ENCODE measurements at regions not wholly inside any gene's neighbourhood (a gene's known extent, or its start where the extent isn't known, plus 50 kb on each side); places are given as distances from the start of the nearest gene placed in this dataset.

DNA sequence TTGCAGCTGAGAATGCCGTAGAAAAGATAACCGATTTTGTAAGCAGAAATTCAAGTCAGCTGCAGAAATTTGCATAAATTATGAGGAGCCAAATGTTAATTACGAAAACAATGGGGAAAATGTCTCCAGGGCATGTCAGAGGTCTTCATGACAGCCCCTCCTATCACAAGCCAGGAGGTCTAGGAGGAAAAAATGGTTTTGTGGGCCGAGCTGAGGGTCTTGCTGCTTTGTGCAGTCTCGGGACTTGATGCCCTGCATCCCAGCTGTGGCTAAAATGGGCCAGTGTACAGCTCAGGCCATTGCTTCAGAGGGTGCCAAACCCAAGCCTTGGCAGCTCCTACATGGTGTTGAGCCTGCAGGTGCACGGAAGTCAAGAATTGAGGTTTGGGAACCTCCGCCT is 131.2 kb upstream of the PDE3A start:
- TF ChIP-seq, protein P1, sequence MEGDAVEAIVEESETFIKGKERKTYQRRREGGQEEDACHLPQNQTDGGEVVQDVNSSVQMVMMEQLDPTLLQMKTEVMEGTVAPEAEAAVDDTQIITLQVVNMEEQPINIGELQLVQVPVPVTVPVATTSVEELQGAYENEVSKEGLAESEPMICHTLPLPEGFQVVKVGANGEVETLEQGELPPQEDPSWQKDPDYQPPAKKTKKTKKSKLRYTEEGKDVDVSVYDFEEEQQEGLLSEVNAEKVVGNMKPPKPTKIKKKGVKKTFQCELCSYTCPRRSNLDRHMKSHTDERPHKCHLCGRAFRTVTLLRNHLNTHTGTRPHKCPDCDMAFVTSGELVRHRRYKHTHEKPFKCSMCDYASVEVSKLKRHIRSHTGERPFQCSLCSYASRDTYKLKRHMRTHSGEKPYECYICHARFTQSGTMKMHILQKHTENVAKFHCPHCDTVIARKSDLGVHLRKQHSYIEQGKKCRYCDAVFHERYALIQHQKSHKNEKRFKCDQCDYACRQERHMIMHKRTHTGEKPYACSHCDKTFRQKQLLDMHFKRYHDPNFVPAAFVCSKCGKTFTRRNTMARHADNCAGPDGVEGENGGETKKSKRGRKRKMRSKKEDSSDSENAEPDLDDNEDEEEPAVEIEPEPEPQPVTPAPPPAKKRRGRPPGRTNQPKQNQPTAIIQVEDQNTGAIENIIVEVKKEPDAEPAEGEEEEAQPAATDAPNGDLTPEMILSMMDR (IDR thresholded peaks at IDR 0.05): no peak
- no peak overlapping the region for H2AFZ ChIP-seq
- H3K36me3 ChIP-seq (ENCODE audit: control insufficient read depth, insufficient read depth, low read length): no peaks in the 10 kb centered on the region
- no peaks in the 10 kb centered on the region for H3K27me3 ChIP-seq (ENCODE audit: control insufficient read depth, insufficient read depth, low read length)
- no peaks in the 10 kb centered on the region for H3K4me1 ChIP-seq
- no peak overlapping the region for H3K9ac ChIP-seq
- H3K79me2 ChIP-seq: no peaks in the 10 kb centered on the region
- no peaks in the 10 kb centered on the region for H3K9me3 ChIP-seq (ENCODE audit: control insufficient read depth, low read length)
- no peak overlapping the region for H3K27ac ChIP-seq
- H3K4me2 ChIP-seq (ENCODE audit: low read length): no peak overlapping the region
- H3K4me3 ChIP-seq (ENCODE audit: low read depth, low read length): no peak overlapping the region

DNA sequence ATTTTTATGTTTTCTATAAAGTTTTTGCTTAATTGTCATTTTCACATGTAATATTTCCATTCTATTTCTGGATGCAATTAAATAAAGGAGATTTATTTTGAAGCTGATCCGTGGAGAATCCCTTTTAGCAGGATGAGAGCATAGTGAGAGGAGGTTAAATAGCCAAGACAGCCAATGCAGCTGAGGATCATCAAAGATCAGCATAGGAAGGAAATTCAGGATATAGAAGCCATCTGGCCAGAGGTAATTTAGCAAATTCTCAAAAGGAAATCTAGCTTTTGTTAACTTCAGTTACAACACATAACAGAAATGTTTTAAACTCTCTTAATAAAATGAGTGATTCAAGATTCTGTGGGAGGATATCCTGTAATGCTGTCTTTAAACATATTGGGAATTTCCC is 122.8 kb upstream of the PDE3A start:
- Histone ChIP-seq H3K4me2 (ENCODE audit: low read length) (no peak overlapping the region), H3K4me1 (no peaks in the 10 kb centered on the region), H3K9ac (no peak overlapping the region), H2AFZ (no peak overlapping the region), H3K4me3 (ENCODE audit: low read depth, low read length) (no peak overlapping the region), H3K9me3 (ENCODE audit: control insufficient read depth, low read length) (no peaks in the 10 kb centered on the region), H3K79me2 (no peaks in the 10 kb centered on the region), H3K27ac (no peak overlapping the region), H3K36me3 (ENCODE audit: control insufficient read depth, insufficient read depth, low read length) (no peaks in the 10 kb centered on the region), H3K27me3 (ENCODE audit: control insufficient read depth, insufficient read depth, low read length) (no peaks in the 10 kb centered on the region)
- TF ChIP-seq, protein P1 (IDR thresholded peaks at IDR 0.05): no peak

DNA sequence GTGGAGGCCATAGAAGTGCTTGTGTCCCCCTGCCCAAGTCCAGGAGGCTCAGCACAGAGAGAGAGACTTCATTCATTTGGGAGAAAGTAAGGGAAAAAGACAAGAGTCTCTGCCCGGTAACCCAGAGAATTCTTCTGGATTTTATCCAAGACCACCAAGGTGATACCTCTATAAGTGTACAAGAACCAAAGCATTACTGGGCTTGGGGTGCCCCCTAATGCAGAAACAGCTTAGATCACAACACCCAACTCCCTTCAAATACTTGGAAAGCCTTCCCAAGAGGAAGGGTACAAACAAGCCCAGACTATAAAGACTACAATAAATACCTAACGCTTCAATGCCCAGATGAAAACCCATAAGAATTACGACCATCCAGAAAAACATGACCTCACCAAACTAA is 119.7 kb upstream of the PDE3A start:
- H2AFZ ChIP-seq: no peak overlapping the region
- no peak overlapping the region for H3K27ac ChIP-seq
- H3K27me3 ChIP-seq (ENCODE audit: control insufficient read depth, insufficient read depth, low read length): no peaks in the 10 kb centered on the region
- H3K4me3 ChIP-seq (ENCODE audit: low read depth, low read length): no peak overlapping the region
- H3K79me2 ChIP-seq: no peaks in the 10 kb centered on the region
- no peaks in the 10 kb centered on the region for H3K36me3 ChIP-seq (ENCODE audit: control insufficient read depth, insufficient read depth, low read length)
- no peak overlapping the region for H3K4me2 ChIP-seq (ENCODE audit: low read length)
- no peaks in the 10 kb centered on the region for H3K9me3 ChIP-seq (ENCODE audit: control insufficient read depth, low read length)
- TF ChIP-seq, protein P1 (IDR thresholded peaks at IDR 0.05): no peak
- no peaks in the 10 kb centered on the region for H3K4me1 ChIP-seq
- no peak overlapping the region for H3K9ac ChIP-seq

DNA sequence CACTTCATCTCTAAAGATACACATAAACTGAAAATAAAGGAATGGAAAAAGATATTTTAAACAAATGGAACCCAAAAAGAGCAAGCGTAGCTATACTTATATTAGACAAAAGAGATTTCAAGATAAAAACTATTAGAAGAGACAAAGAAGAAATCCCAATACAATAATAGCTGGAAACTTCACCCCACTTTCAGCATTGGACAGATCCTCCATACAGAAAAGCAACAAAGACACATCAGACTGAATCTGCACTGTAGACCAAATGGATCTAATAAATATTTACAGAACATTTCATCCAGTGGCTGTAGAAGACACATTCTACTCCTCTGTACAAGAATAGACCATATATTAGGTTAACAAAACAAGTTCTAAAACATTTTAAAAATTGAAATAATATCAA is 117.6 kb upstream of the PDE3A start:
- Histone ChIP-seq H2AFZ (no peak overlapping the region), H3K9ac (no peak overlapping the region), H3K4me2 (ENCODE audit: low read length) (no peak overlapping the region), H3K79me2 (no peaks in the 10 kb centered on the region), H3K9me3 (ENCODE audit: control insufficient read depth, low read length) (no peaks in the 10 kb centered on the region), H3K36me3 (ENCODE audit: control insufficient read depth, insufficient read depth, low read length) (no peaks in the 10 kb centered on the region), H3K4me3 (ENCODE audit: low read depth, low read length) (no peak overlapping the region), H3K27me3 (ENCODE audit: control insufficient read depth, insufficient read depth, low read length) (no peaks in the 10 kb centered on the region), H3K27ac (no peak overlapping the region), H3K4me1 (no peaks in the 10 kb centered on the region)
- TF ChIP-seq, protein P1 (IDR thresholded peaks at IDR 0.05): no peak

DNA sequence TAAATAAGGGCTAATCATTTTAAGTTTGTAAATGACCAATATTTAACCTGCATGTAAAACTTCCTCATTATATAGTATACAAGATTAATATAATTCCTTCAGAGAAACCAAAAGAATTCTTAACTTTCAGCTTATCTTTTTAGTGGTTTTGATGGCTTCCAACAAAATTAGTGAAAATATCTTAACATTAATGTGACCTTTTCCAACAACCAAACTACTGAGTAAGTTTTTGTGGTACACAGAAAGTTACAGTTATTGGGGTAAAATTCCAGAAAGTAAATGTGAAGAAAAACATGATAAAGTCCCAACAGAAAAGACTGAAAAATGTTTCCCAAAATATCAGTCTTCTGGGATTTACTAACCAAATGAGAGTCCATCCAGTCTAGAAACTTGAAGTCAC is 111.0 kb upstream of the PDE3A start:
- Histone ChIP-seq H3K4me3 (ENCODE audit: low read depth, low read length) (no peak overlapping the region), H3K4me2 (ENCODE audit: low read length) (no peak overlapping the region)

More for the DNA sequence above, 111.0 kb upstream of the PDE3A start:
- no peaks in the 10 kb centered on the region for H3K36me3 ChIP-seq (ENCODE audit: control insufficient read depth, insufficient read depth, low read length)
- H2AFZ ChIP-seq: no peak overlapping the region
- no peaks in the 10 kb centered on the region for H3K79me2 ChIP-seq
- no peaks in the 10 kb centered on the region for H3K4me1 ChIP-seq
- no peaks in the 10 kb centered on the region for H3K9me3 ChIP-seq (ENCODE audit: control insufficient read depth, low read length)
- H3K27me3 ChIP-seq (ENCODE audit: control insufficient read depth, insufficient read depth, low read length): no peaks in the 10 kb centered on the region
- no peak overlapping the region for H3K27ac ChIP-seq
- H3K9ac ChIP-seq: no peak overlapping the region
- TF ChIP-seq, protein P1 (IDR thresholded peaks at IDR 0.05): no peak

Data from parathyroid adenoma (tissue), 2 donors.